Transverse colon (tissue), 4 donors: ENCODE measurements at regions not wholly inside any gene's neighbourhood (a gene's known extent, or its start where the extent isn't known, plus 50 kb on each side); places are given as distances from the start of the nearest gene placed in this dataset.

Experiments
- EP300 ChIP-seq: sonication (generic); formaldehyde crosslinking; IDR thresholded peaks from one replicate; pipeline ENCODE4 v1.6.1; 2017; ENCODE audit warnings: antibody characterized with exemption, low read depth
- POLR2A ChIP-seq: fragments of 450-650 bp; IDR thresholded peaks from one replicate; pipeline ENCODE4 v1.6.1; 2016; ENCODE audit warnings: antibody characterized with exemption, mild to moderate bottlenecking, moderate library complexity
- POLR2AphosphoS5 ChIP-seq, 3 donors: sonication (generic); formaldehyde crosslinking; IDR thresholded peaks; one replicate each; pipeline ENCODE4 v1.6.1; 2016; ENCODE audit warnings: antibody characterized with exemption in 3 of 3
- TF ChIP-seq, protein P1 (sequence below), 5 experiments: fragments of 200-600 bp in 3 of 5; fragments of 450-650 bp in 2 of 5; sonication (generic) in 3 of 5; IDR thresholded peaks; 1 replicate in 2 of 5; 2 replicates in 3 of 5; pipeline ENCODE4 v1.5.1; 2016 to 2017; ENCODE audit warnings: antibody characterized with exemption in 5 of 5, inconsistent platforms in 3 of 5, mild to moderate bottlenecking in 2 of 5, moderate library complexity in 1 of 5

GRCh38 chr15:46166750-46167149 lies 531.9 kb downstream of the SQOR start:
- TF ChIP-seq EP300 (no peak), POLR2A (no peak), POLR2AphosphoS5 (IDR thresholded peaks at IDR 0.05) (no peak)
- TF ChIP-seq, protein P1, sequence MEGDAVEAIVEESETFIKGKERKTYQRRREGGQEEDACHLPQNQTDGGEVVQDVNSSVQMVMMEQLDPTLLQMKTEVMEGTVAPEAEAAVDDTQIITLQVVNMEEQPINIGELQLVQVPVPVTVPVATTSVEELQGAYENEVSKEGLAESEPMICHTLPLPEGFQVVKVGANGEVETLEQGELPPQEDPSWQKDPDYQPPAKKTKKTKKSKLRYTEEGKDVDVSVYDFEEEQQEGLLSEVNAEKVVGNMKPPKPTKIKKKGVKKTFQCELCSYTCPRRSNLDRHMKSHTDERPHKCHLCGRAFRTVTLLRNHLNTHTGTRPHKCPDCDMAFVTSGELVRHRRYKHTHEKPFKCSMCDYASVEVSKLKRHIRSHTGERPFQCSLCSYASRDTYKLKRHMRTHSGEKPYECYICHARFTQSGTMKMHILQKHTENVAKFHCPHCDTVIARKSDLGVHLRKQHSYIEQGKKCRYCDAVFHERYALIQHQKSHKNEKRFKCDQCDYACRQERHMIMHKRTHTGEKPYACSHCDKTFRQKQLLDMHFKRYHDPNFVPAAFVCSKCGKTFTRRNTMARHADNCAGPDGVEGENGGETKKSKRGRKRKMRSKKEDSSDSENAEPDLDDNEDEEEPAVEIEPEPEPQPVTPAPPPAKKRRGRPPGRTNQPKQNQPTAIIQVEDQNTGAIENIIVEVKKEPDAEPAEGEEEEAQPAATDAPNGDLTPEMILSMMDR (IDR thresholded peaks at IDR 0.05): no peak
